Erythroblast (primary cell): ENCODE measurements at regions not wholly inside any gene's neighbourhood (a gene's known extent, or its start where the extent isn't known, plus 50 kb on each side); places are given as distances from the start of the nearest gene placed in this dataset.

Experiments used
- DNase-seq, 2 experiments: peaks; one replicate each; lab custom pipeline; 2025; lab: John Stamatoyannopoulos, UW
- GATA1 ChIP-seq: IDR thresholded peaks from 2 replicates; pipeline ENCODE4 v1.6.1; 2011; ENCODE audit warnings: low read depth, mild to moderate bottlenecking, control low read depth, low read length, moderate library complexity
- POLR2A ChIP-seq: IDR thresholded peaks from 2 replicates; pipeline ENCODE4 v1.6.1; 2011; ENCODE audit warnings: mild to moderate bottlenecking, low read length

DNA sequence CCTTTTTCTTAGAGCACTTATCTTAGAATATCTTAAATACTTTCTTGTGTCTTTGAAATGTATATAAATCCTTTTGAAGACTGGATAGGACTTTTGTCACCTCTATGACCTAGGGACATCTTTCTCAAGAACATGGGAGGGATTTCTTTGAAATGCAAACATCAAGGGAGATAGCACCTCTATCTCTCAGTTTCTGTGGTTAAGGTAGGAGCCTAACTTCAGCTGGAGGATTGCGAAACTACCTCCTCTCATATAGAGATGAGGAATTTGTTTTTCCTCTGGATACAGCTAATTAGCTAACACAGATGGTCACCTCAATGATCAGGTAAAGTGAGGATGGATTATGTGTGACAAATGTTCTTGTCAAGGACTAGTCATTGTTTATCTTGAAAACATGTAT, 631.3 kb upstream of the IMPG1 start:
- TF ChIP-seq POLR2A = no peak
- no peak for TF ChIP-seq GATA1
- DNase-seq = no peak

- no peak for DNase-seq
- TF ChIP-seq GATA1 (no peak), POLR2A (no peak)
Measured at GRCh38 chr6:76703285-76703684, 630.8 kb upstream of the IMPG1 start.

DNA sequence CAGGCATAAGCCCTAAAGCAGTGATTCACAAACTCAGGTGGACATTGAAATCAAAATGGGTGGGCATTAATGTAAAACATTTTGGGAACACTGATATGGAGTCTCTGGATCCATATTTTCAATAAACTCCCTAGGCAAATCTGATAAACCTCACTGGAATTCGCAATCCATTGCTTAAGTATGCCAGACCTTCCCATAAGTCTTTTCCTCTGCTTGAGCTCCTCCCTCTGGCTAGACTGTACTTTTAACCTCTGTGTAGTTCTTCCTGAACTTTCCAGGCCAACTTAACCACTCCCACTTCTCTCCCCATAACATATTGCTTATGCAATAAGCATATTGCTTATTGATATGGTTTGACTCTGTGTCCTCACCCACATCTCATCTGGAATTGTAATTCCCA, 629.7 kb upstream of the IMPG1 start:
- TF ChIP-seq POLR2A (no peak), GATA1 (no peak)
- DNase-seq = no peak

- no peak for DNase-seq
Measured at GRCh38 chr6:76701610-76702009, 629.1 kb upstream of the IMPG1 start.

DNA sequence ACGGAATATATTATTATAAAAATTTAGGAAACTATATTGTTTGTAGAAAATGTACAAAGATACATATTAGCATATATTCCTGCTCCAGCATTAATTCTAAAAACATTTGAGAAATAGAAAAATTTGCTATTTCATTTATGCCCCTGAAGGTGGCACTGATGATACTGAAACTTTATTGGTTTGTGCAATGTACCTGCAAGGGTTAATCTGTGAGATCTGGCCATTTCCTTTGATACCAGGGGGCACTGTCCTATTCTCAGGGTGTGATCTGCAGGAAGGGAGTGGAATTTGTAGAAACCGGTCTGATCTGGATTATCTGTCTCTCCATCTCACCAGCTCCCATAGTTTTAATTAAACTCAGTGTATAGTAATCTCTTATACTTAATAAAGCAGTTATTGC, 625.1 kb upstream of the IMPG1 start:
- TF ChIP-seq GATA1 = no peak
- DNase-seq = no peak

More at GRCh38 chr6:76701610-76702009, 629.1 kb upstream of the IMPG1 start:
- TF ChIP-seq GATA1 = no peak
- no peak for TF ChIP-seq POLR2A

GRCh38 chr6:76694795-76695194, 622.3 kb upstream of the IMPG1 start:
- DNase-seq = no peak
- TF ChIP-seq POLR2A = no peak
- no peak for TF ChIP-seq GATA1

DNA sequence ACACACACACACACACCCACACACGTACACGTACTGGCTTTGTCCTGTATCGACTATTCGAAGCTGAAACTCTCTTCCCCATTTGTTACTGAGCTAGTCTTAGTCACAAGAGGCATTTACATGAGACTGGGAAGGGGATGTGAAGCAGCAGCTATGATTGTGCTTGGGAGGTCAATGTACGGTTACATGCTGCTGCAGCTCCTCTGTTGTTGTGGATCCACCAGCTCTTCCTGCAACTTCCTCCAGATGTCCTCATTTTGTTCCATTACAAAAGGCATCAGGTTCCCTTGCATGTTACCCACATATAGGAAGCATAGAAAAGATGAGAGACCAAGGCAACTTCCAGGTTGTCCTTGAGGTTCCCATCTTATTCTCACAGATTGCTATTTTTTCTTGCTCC, 612.4 kb upstream of the IMPG1 start:
- DNase-seq = no peak
- TF ChIP-seq POLR2A = no peak
- TF ChIP-seq GATA1 = no peak

DNA sequence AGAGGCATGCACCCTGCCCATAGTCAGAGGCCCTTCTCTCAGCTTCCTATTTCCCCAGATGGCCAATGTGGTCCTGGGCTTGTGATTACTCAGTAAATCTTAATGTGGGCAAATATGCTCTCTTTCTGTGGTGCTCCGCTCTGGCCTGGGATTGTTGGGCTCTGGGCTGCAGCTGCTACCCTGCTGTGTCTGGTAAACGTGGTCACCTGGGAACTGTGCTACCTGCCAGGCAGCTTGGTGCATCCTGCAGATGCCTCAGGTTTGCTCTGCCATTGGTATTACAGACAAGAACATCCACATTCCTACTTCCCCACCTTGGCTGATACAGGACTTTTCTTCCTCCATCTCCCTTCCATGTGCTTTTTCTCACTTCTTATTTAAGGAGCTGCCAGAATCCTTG, 611.5 kb upstream of the IMPG1 start:
- DNase-seq = no peak
- TF ChIP-seq POLR2A = no peak
- no peak for TF ChIP-seq GATA1

DNA sequence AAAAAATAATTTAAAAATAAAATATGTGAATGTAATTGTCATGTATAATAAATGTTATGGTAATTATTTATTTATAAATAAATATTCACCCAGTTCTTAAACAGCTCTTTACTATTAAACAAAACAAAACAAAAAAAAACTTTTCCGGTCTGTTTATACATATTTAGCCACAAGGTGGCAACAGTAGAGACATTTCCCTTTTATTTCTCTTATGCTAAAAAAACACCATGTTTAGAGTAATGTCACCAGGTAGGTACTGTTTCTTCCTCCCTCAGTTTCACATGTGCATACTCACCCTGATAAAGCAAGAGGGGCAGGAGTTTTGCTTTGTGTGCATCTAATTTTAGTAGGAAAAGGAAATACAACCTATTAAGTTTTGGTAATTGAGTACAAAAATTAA, 610.4 kb upstream of the IMPG1 start:
- peak in 1 of 2 experiments; percentile 0 for DNase-seq
- no peak for TF ChIP-seq POLR2A
- no peak for TF ChIP-seq GATA1

- DNase-seq = no peak
- TF ChIP-seq GATA1 = no peak
- TF ChIP-seq POLR2A = no peak
Measured at GRCh38 chr6:76681781-76682180, 609.3 kb upstream of the IMPG1 start.

- TF ChIP-seq GATA1 (no peak), POLR2A (no peak)
- no peak for DNase-seq
Measured at GRCh38 chr6:76677017-76677416, 604.6 kb upstream of the IMPG1 start.

GRCh38 chr6:76671751-76672150, 599.3 kb upstream of the IMPG1 start:
- TF ChIP-seq POLR2A (no peak), GATA1 (no peak)
- no peak for DNase-seq

- DNase-seq = no peak
- TF ChIP-seq POLR2A (no peak), GATA1 (no peak)
Measured at GRCh38 chr6:76644231-76644630, 571.8 kb upstream of the IMPG1 start.

- DNase-seq = no peak
Measured at GRCh38 chr6:76639941-76640340, 567.5 kb upstream of the IMPG1 start.

GRCh38 chr6:76634695-76635094, 562.2 kb upstream of the IMPG1 start:
- TF ChIP-seq GATA1 (no peak), POLR2A (no peak)
- no peak for DNase-seq

More at GRCh38 chr6:76639941-76640340, 567.5 kb upstream of the IMPG1 start:
- no peak for TF ChIP-seq GATA1
- no peak for TF ChIP-seq POLR2A

DNA sequence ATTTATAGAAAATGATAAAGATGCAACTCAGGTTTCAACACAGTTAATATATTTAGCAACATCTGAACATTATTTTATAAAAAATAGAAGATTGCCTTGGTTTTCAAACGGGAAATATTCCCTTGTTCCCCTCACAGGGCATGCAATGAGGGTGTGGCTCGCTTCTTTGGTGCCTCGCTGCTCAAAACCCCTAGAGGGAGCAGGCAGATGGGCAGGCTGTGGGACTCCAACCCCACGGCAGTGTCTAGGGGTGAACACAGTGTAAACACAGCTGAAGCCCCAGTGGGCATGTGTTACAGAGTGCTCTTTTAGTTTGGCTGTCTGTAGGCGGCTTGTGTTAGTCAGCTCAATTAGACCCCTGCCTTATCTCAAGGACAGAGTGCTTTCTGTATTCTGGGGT, 560.8 kb upstream of the IMPG1 start:
- DNase-seq = no peak
- TF ChIP-seq GATA1 (no peak), POLR2A (no peak)

DNA sequence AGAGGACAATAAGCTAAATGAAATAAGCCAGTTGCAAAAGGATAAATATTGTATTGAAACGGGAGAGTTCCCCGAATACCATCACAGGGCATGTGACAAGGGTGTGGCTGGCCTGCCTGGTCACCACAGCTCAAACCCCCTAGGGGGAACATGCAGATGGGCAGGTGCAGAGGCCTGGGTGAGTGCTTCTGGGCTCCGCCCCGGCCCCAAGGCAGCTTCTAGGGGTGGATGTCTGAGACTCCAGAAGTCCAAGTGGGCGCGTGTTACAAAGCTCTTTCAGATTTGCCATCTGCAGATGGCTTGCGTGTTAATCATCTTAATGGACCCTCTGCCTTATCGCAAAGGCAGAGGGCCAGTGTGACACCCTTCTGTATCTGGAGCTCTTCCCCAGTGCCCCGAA, 559.2 kb upstream of the IMPG1 start:
- no peak for TF ChIP-seq GATA1
- TF ChIP-seq POLR2A = no peak
- no peak for DNase-seq
